GM12892 (cell line): ENCODE measurements at regions not wholly inside any gene's neighbourhood (a gene's known extent, or its start where the extent isn't known, plus 50 kb on each side); places are given as distances from the start of the nearest gene placed in this dataset.

Source experiments
- POLR2AphosphoS5 ChIP-seq: IDR thresholded peaks from 2 replicates; pipeline ENCODE4 v1.6.1; 2011; ENCODE audit warnings: low read depth, low read length, control low read depth
- TAF1 ChIP-seq: IDR thresholded peaks from 2 replicates; pipeline ENCODE4 v1.6.1; 2011; ENCODE audit warnings: low read depth, mild to moderate bottlenecking, control low read depth, low read length, borderline replicate concordance

GRCh38 chr3:22209578-22209977, 458.6 kb upstream of the ZNF385D start:
- TF ChIP-seq POLR2AphosphoS5, result no peak
- no peak for TF ChIP-seq TAF1
